Nephron (organoid): ENCODE measurements at regions not wholly inside any gene's neighbourhood (a gene's known extent, or its start where the extent isn't known, plus 50 kb on each side); places are given as distances from the start of the nearest gene placed in this dataset.

Source experiments
- H3K27ac Mint-ChIP-seq, 3 experiments: 2 replicates each; pipeline ENCODE4 v1.8.0; 2020; ENCODE audit warnings: mixed read lengths in 3 of 3, mild to moderate bottlenecking in 2 of 3, moderate library complexity in 1 of 3
- H3K27me3 Mint-ChIP-seq: 2 replicates; pipeline ENCODE4 v1.8.0; 2021; ENCODE audit warnings: low read depth, mild to moderate bottlenecking, moderate library complexity, mixed read lengths
- H3K36me3 Mint-ChIP-seq: 2 replicates; pipeline ENCODE4 v1.8.0; 2020; ENCODE audit warnings: low read depth, mixed read lengths
- H3K4me1 Mint-ChIP-seq: 2 replicates; pipeline ENCODE4 v1.8.0; 2020; ENCODE audit warnings: mixed read lengths
- H3K4me3 Mint-ChIP-seq, 3 experiments: 2 replicates each; pipeline ENCODE4 v1.8.0; 2020; ENCODE audit warnings: mild to moderate bottlenecking in 3 of 3, mixed read lengths in 3 of 3, moderate library complexity in 2 of 3
- H3K9me3 Mint-ChIP-seq: 2 replicates; pipeline ENCODE4 v1.8.0; 2020; ENCODE audit warnings: mixed read lengths
- CTCF ChIP-seq, 3 experiments: fragments of 200-600 bp; sonication (generic); IDR thresholded peaks; one replicate each; pipeline ENCODE4 v1.5.0; 2021; ENCODE audit warnings: antibody characterized with exemption in 3 of 3; ENCODE audit not compliant: unreplicated experiment in 3 of 3

- H3K27me3 Mint-ChIP-seq: no peaks in the 10 kb centered on the region
- no peak for TF ChIP-seq CTCF (IDR thresholded peaks at IDR 0.05; ENCODE audit: unreplicated experiment in 3 of 3)
- H3K27ac Mint-ChIP-seq: peak overlapping the region; percentile 11 to 35 (median 28)
- H3K4me1 Mint-ChIP-seq: peaks cover 14% of the 10 kb centered on the region
- H3K9me3 Mint-ChIP-seq: peaks cover 13% of the 10 kb centered on the region
- H3K36me3 Mint-ChIP-seq: no peaks in the 10 kb centered on the region
- H3K4me3 Mint-ChIP-seq: no peak overlapping the region
These were observed 515.0 kb downstream of the TBC1D4 start for GRCh38 chr13:74966814-74967424.

GRCh38 chr13:74966275-74966674 lies 515.7 kb downstream of the TBC1D4 start:
- Mint-ChIP-seq H3K27ac (peak overlapping the region in 2 of 3 experiments; percentile 35 to 67), H3K27me3 (no peaks in the 10 kb centered on the region), H3K4me1 (peaks cover 14% of the 10 kb centered on the region), H3K36me3 (no peaks in the 10 kb centered on the region), H3K4me3 (no peak overlapping the region), H3K9me3 (peaks cover 14% of the 10 kb centered on the region)
- TF ChIP-seq CTCF (IDR thresholded peaks at IDR 0.05; ENCODE audit: unreplicated experiment in 3 of 3): no peak

GRCh38 chr13:74945637-74946036 lies 536.3 kb downstream of the TBC1D4 start:
- no peak for TF ChIP-seq CTCF (IDR thresholded peaks at IDR 0.05; ENCODE audit: unreplicated experiment in 3 of 3)
- H3K27me3 Mint-ChIP-seq: no peaks in the 10 kb centered on the region
- no peak overlapping the region for H3K27ac Mint-ChIP-seq
- peaks cover 48% of the 10 kb centered on the region for H3K9me3 Mint-ChIP-seq
- peaks cover 16% of the 10 kb centered on the region for H3K36me3 Mint-ChIP-seq
- H3K4me3 Mint-ChIP-seq: no peak overlapping the region
- no peaks in the 10 kb centered on the region for H3K4me1 Mint-ChIP-seq

GRCh38 chr13:74931698-74932433 lies 550.1 kb downstream of the TBC1D4 start:
- Mint-ChIP-seq H3K27me3 (no peaks in the 10 kb centered on the region), H3K9me3 (peaks cover 20% of the 10 kb centered on the region), H3K36me3 (no peaks in the 10 kb centered on the region), H3K4me3 (no peak overlapping the region), H3K27ac (no peak overlapping the region), H3K4me1 (no peaks in the 10 kb centered on the region)
- no peak for TF ChIP-seq CTCF (IDR thresholded peaks at IDR 0.05; ENCODE audit: unreplicated experiment in 3 of 3)

- Mint-ChIP-seq H3K27ac (no peak overlapping the region), H3K9me3 (peaks cover 17% of the 10 kb centered on the region), H3K4me3 (no peak overlapping the region), H3K36me3 (no peaks in the 10 kb centered on the region), H3K27me3 (no peaks in the 10 kb centered on the region), H3K4me1 (no peaks in the 10 kb centered on the region)
- no peak for TF ChIP-seq CTCF (IDR thresholded peaks at IDR 0.05; ENCODE audit: unreplicated experiment in 3 of 3)
These were observed 551.4 kb downstream of the TBC1D4 start for GRCh38 chr13:74930402-74931165.
